NT2/D1 (cell line): ENCODE measurements at regions not wholly inside any gene's neighbourhood (a gene's known extent, or its start where the extent isn't known, plus 50 kb on each side); places are given as distances from the start of the nearest gene placed in this dataset.
"Not testable (repeated sequence)": the region's sequence is repeated elsewhere in the genome, so short reads cannot be mapped to it uniquely, and the experiment has no call there.

ENCODE experiments used
- DNase-seq: peaks from one replicate; pipeline ENCODE4 v3.0.0-alpha.2; 2011; ENCODE audit warnings: low read depth, low spot score
- H3K27me3 ChIP-seq: 2 replicates; pipeline ENCODE4 v1.6.0; 2011; ENCODE audit warnings: mild to moderate bottlenecking; ENCODE audit not compliant: insufficient read length, insufficient read depth
- H3K36me3 ChIP-seq: 2 replicates; pipeline ENCODE4 v1.6.1; 2011; ENCODE audit warnings: mild to moderate bottlenecking, low read length, mixed read lengths; ENCODE audit not compliant: insufficient read depth, insufficient read length
- H3K4me1 ChIP-seq: 2 replicates; pipeline ENCODE4 v1.5.1; 2011; ENCODE audit not compliant: insufficient read depth, insufficient read length
- H3K4me3 ChIP-seq: 2 replicates; pipeline ENCODE4 v1.5.1; 2011; ENCODE audit warnings: low read depth; ENCODE audit not compliant: insufficient read length
- H3K9ac ChIP-seq: 2 replicates; pipeline ENCODE4 v1.6.0; 2011; ENCODE audit warnings: low read depth; ENCODE audit not compliant: insufficient read length
- H3K9me3 ChIP-seq: 2 replicates; pipeline ENCODE4 v1.5.1; 2011; ENCODE audit warnings: mild to moderate bottlenecking, low read length; ENCODE audit not compliant: insufficient read depth
- SUZ12 ChIP-seq: IDR thresholded peaks from 2 replicates; pipeline ENCODE4 v1.6.1; 2011; ENCODE audit not compliant: insufficient read length, insufficient read depth; ENCODE audit errors: extremely low read depth
- YY1 ChIP-seq: IDR thresholded peaks from 2 replicates; pipeline ENCODE4 v1.6.1; 2011; ENCODE audit not compliant: insufficient read length, insufficient read depth
- ZNF274 ChIP-seq: IDR thresholded peaks from 2 replicates; pipeline ENCODE4 v1.6.1; 2011; ENCODE audit warnings: mild to moderate bottlenecking, low read depth, low read length

- H3K9me3 ChIP-seq, H3K4me1 ChIP-seq, H3K36me3 ChIP-seq: not testable (repeated sequence)
- peak overlapping the region; percentile 57 for H3K4me3 ChIP-seq
- peak overlapping the region; percentile 67 for H3K9ac ChIP-seq
- peaks cover 18% of the 10 kb centered on the region for H3K27me3 ChIP-seq
- DNase-seq, result peak; percentile 38
Measured at GRCh38 chr13:25017808-25018728, 77.9 kb upstream of the PABPC3 start.

- H3K4me3 ChIP-seq, result peak overlapping the region; percentile 57
- H3K27me3 ChIP-seq, result peaks cover 18% of the 10 kb centered on the region
- no peaks in the 10 kb centered on the region for H3K9me3 ChIP-seq
- no peaks in the 10 kb centered on the region for H3K36me3 ChIP-seq
- DNase-seq, result no peak
- peak overlapping the region; percentile 67 for H3K9ac ChIP-seq
- no peak for TF ChIP-seq ZNF274
- no peaks in the 10 kb centered on the region for H3K4me1 ChIP-seq
Measured at GRCh38 chr13:25018729-25019115, 77.2 kb upstream of the PABPC3 start.

- peaks cover 18% of the 10 kb centered on the region for H3K27me3 ChIP-seq
- not testable (repeated sequence) for H3K4me1 ChIP-seq, H3K4me3 ChIP-seq, H3K36me3 ChIP-seq, DNase-seq, H3K9me3 ChIP-seq, H3K9ac ChIP-seq
Measured at GRCh38 chr13:25019741-25020140, 76.2 kb upstream of the PABPC3 start.

- no peak overlapping the region for H3K9ac ChIP-seq
- H3K9me3 ChIP-seq, result no peaks in the 10 kb centered on the region
- H3K27me3 ChIP-seq, result peaks cover 2% of the 10 kb centered on the region
- no peaks in the 10 kb centered on the region for H3K4me1 ChIP-seq
- DNase-seq, result no peak
- no peaks in the 10 kb centered on the region for H3K36me3 ChIP-seq
- TF ChIP-seq YY1 (no peak), SUZ12 (no peak), ZNF274 (no peak)
- no peak overlapping the region for H3K4me3 ChIP-seq
Measured at GRCh38 chr13:25024175-25024574, 71.8 kb upstream of the PABPC3 start.

- Histone ChIP-seq H3K4me3 (no peak overlapping the region), H3K27me3 (no peaks in the 10 kb centered on the region), H3K36me3 (no peaks in the 10 kb centered on the region), H3K9me3 (no peaks in the 10 kb centered on the region), H3K9ac (no peak overlapping the region), H3K4me1 (no peaks in the 10 kb centered on the region)
- no peak for DNase-seq
- TF ChIP-seq YY1, result no peak
- no peak for TF ChIP-seq SUZ12
- TF ChIP-seq ZNF274, result no peak
Measured at GRCh38 chr13:25032160-25032559, 63.8 kb upstream of the PABPC3 start.

- no peaks in the 10 kb centered on the region for H3K9me3 ChIP-seq
- no peaks in the 10 kb centered on the region for H3K4me1 ChIP-seq
- H3K4me3 ChIP-seq, result no peak overlapping the region
- no peak for DNase-seq
- no peak overlapping the region for H3K9ac ChIP-seq
- no peak for TF ChIP-seq SUZ12
- H3K36me3 ChIP-seq, result no peaks in the 10 kb centered on the region
- H3K27me3 ChIP-seq, result no peaks in the 10 kb centered on the region
Measured at GRCh38 chr13:25034173-25034572, 61.8 kb upstream of the PABPC3 start.

- H3K9me3 ChIP-seq, result no peaks in the 10 kb centered on the region
- H3K36me3 ChIP-seq, result peaks cover 6% of the 10 kb centered on the region
- no peak overlapping the region for H3K4me3 ChIP-seq
- peak; percentile 56 for DNase-seq
- H3K27me3 ChIP-seq, result no peaks in the 10 kb centered on the region
- no peak overlapping the region for H3K9ac ChIP-seq
- no peaks in the 10 kb centered on the region for H3K4me1 ChIP-seq
- no peak for TF ChIP-seq SUZ12
- TF ChIP-seq YY1, result no peak
Measured at GRCh38 chr13:25037057-25037813, 58.7 kb upstream of the PABPC3 start.
